SJCRH30 (cell line): ENCODE measurements at regions not wholly inside any gene's neighbourhood (a gene's known extent, or its start where the extent isn't known, plus 50 kb on each side); places are given as distances from the start of the nearest gene placed in this dataset.

Source experiments
- DNase-seq, 2 experiments: peaks; one replicate each; pipeline ENCODE4 v3.0.0-alpha.2; 2015 to 2020
- H3K27ac ChIP-seq: fragments of 250-450 bp; sonication (Bioruptor Pico); 2 replicates; pipeline ENCODE4 v1.5.1; 2020; ENCODE audit warnings: mild to moderate bottlenecking, moderate library complexity
- H3K27me3 ChIP-seq: fragments of 250-450 bp; sonication (Bioruptor Pico); 2 replicates; pipeline ENCODE4 v1.5.1; 2020; ENCODE audit warnings: mild to moderate bottlenecking, moderate library complexity
- H3K36me3 ChIP-seq: fragments of 250-450 bp; sonication (Bioruptor Pico); 2 replicates; pipeline ENCODE4 v1.5.1; 2020; ENCODE audit warnings: mild to moderate bottlenecking, moderate library complexity
- H3K4me1 ChIP-seq: fragments of 250-450 bp; sonication (Bioruptor Pico); 2 replicates; pipeline ENCODE4 v1.5.1; 2020; ENCODE audit warnings: mild to moderate bottlenecking, moderate library complexity
- H3K4me3 ChIP-seq: fragments of 250-450 bp; sonication (Bioruptor Pico); 2 replicates; pipeline ENCODE4 v1.5.1; 2020; ENCODE audit warnings: mild to moderate bottlenecking, moderate library complexity
- H3K9me3 ChIP-seq: fragments of 250-450 bp; sonication (Bioruptor Pico); replicated peaks from 2 replicates; pipeline ENCODE4 v1.5.1; 2020; ENCODE audit warnings: mild to moderate bottlenecking, moderate library complexity

DNA sequence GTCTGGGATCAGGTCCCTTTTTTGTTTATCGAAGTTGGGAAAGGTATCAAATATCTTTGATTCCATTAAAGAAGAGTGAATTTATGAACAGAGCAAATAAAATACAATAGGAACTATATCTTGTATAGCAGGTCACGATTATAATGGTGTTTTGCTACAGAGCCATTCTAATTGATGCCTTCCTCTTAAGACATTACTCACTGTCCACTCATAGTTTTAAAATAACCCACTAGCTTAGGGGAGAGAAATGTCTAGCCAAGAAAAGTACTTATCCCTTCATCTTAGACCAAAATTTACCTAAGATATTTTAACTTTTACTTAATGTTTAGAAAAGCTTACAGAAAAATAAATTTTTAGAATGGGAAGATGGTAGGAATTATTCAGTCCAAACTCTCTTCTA is 112.0 kb upstream of the PABPC4L start:
- Histone ChIP-seq H3K36me3 (no peaks in the 10 kb centered on the region), H3K4me1 (no peaks in the 10 kb centered on the region), H3K9me3 (no peaks in the 10 kb centered on the region), H3K27me3 (no peaks in the 10 kb centered on the region), H3K4me3 (no peak overlapping the region), H3K27ac (no peak overlapping the region)
- DNase-seq = no peak

DNA sequence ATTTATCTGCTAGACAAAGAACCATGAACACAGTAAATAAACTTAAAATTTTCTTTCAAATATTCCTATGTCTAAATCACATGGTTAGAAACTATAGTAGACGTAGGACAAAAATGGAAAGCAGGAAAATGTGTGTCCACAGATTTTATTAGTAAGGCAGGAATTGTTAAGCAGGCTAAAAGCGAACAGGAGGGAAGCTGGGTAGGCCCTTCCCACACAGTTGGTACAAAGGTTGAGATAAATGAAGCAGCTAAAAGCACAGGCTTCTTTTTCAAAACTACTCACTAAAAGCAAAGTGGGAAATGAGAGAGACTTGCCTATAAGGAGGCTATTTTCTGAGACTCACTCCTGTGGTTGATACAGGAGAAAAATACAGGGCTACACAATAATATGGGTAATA is 108.1 kb upstream of the PABPC4L start:
- DNase-seq = no peak
- Histone ChIP-seq H3K27ac (no peak overlapping the region), H3K36me3 (no peaks in the 10 kb centered on the region), H3K9me3 (no peaks in the 10 kb centered on the region), H3K4me1 (no peaks in the 10 kb centered on the region), H3K27me3 (no peaks in the 10 kb centered on the region), H3K4me3 (no peak overlapping the region)

DNA sequence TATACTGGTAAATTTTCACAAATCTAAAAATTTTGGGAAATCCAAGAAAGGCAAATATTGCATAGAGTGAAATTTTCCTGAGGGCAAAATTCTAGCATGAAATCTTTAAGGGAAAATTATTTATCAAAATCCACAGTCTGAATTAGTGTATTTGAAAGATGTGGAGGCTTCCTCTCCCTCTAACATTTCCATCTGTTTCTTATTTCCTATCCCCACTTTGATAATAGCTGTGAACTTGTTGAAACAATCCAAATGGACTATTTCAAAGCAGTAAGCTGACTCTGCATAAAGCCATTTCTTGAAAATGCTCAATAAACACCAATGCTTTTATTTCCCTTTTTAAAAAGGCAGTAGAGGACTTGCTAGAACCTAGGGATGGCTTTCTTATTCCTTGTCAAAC is 107.3 kb upstream of the PABPC4L start:
- Histone ChIP-seq H3K4me3 (no peak overlapping the region), H3K9me3 (no peaks in the 10 kb centered on the region), H3K27ac (no peak overlapping the region), H3K27me3 (no peaks in the 10 kb centered on the region), H3K36me3 (no peaks in the 10 kb centered on the region), H3K4me1 (no peaks in the 10 kb centered on the region)
- no peak for DNase-seq

DNA sequence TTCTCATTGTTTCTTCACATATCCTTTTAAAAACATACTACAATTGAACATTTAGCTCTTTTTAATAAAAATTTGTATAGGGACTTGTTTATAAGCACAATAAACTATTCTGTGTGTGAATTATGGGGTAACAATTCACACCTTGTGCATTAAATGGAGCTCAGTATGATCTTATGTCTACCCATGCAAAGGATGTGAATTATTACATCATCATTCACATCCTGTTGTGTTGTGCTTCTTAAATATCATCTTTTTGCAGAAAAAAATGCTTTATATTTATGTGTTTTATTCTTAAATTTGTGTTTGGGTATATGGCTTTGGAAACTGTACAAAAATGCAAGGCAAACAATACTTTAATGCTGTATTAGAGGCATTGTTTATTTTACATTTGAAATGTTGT is 96.7 kb upstream of the PABPC4L start:
- no peaks in the 10 kb centered on the region for H3K27me3 ChIP-seq
- no peak for DNase-seq
- H3K4me3 ChIP-seq = no peak overlapping the region
- no peaks in the 10 kb centered on the region for H3K36me3 ChIP-seq
- H3K27ac ChIP-seq = no peak overlapping the region
- no peaks in the 10 kb centered on the region for H3K9me3 ChIP-seq
- H3K4me1 ChIP-seq = peaks cover 3% of the 10 kb centered on the region; the same call in 1 of the 2 replicates

DNA sequence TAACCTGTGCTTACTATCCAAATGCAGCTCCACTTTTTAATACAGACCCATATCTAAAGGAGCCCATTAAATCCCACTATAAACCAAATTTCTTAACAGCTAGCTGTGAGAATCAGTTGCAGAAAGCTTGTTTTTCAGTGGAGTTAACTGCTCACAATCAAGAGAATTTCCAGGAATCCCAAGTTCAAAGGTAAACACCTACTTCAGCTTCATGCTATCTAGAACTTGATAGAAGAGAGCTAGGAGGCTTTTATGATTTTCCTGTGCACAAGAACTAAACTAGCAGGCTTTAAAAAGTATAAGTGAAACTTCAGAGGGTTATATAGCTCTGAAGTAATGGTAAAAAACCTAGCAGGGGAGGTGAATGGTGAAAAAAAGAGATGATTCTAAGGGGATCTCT is 96.2 kb upstream of the PABPC4L start:
- no peak for DNase-seq
- no peaks in the 10 kb centered on the region for H3K27me3 ChIP-seq
- peaks cover 3% of the 10 kb centered on the region; the same call in 1 of the 2 replicates for H3K4me1 ChIP-seq
- no peaks in the 10 kb centered on the region for H3K36me3 ChIP-seq
- H3K27ac ChIP-seq = no peak overlapping the region
- no peak overlapping the region for H3K4me3 ChIP-seq
- no peaks in the 10 kb centered on the region for H3K9me3 ChIP-seq

DNA sequence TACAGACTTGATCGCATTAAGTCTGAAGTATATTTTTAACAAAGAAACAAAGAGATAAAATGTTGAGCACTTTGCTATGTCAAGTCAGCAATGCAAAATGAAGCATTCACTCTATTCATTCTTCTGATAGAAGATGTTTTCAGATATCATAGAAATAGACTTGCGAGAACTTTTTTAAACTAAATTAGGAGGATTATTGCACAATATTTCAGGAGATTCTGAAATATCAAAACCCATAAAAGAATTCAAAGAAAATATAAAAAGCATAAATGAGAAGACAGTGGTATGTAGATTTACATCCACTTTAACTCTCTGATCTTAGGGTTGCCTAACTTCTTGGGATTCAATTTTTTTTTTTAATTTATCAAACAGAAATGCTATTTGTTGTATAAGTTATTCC is 81.1 kb upstream of the PABPC4L start:
- no peaks in the 10 kb centered on the region for H3K27me3 ChIP-seq
- H3K27ac ChIP-seq = no peak overlapping the region
- H3K4me3 ChIP-seq = no peak overlapping the region
- no peaks in the 10 kb centered on the region for H3K36me3 ChIP-seq
- H3K4me1 ChIP-seq = no peaks in the 10 kb centered on the region
- H3K9me3 ChIP-seq = no peaks in the 10 kb centered on the region
- no peak for DNase-seq

DNA sequence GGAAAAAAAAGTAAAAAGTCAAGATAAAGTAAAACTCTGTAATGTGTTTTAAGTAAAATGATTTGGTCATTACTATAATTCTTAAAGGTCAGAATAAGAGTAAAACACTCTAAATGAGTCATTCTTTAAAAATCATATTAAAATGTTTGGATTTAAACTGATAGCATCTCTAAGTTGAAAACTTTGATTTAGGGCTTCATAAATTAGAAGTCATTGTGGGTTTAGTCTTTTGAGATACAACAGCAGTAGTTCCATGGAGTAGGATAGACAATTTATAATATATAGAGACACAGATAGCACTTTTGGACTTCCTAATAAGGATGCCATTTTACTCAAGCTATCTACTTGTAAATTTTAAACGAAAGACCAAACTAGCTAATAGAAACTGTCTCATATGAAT is 77.1 kb upstream of the PABPC4L start:
- no peak for DNase-seq
- no peaks in the 10 kb centered on the region for H3K9me3 ChIP-seq
- H3K27ac ChIP-seq = no peak overlapping the region

DNA sequence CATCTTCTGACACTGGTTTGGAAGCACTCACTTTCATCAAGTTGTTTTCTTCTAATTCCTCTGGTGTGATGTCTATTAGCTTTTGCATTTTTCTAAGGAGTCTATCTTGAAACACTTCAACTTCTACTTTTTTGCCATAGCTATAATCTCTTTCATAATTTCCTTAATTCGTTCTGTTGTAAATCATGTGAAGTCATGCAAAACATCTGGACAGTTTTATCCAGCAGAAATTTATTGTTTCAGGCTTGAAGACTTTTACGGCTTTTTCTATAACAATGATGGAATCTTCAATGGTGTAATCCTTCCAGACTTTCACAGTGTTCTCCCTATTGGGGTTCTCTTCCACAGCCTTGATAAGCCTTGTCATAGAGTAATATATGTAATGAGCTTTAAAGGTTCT is 74.9 kb upstream of the PABPC4L start:
- no peak for DNase-seq
- Histone ChIP-seq H3K27me3 (no peaks in the 10 kb centered on the region), H3K9me3 (no peaks in the 10 kb centered on the region), H3K27ac (no peak overlapping the region), H3K4me3 (no peak overlapping the region), H3K36me3 (no peaks in the 10 kb centered on the region), H3K4me1 (no peaks in the 10 kb centered on the region)

More for the DNA sequence above, 77.1 kb upstream of the PABPC4L start:
- H3K4me1 ChIP-seq = no peaks in the 10 kb centered on the region
- H3K4me3 ChIP-seq = no peak overlapping the region
- H3K36me3 ChIP-seq = no peaks in the 10 kb centered on the region
- no peaks in the 10 kb centered on the region for H3K27me3 ChIP-seq

DNA sequence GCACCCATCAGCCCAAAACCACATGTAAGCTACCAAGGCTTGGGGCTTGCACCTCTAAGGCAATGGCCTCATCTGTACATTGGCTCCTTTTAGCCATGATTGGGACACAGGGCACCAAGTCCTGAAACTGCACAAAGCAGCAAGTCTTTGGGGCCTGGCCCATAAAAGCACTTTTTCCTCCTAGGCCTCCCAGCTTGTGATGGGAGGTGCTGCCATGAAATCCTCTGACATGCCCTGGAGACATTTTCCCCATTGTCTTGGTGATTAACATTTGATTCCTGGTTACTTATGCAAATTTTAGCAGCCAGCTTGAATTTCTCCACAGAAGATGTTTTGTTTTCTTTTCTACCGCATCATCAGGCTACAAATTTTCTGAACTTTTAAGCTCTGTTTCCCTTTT is 58.5 kb upstream of the PABPC4L start:
- Histone ChIP-seq H3K36me3 (no peaks in the 10 kb centered on the region), H3K27ac (no peak overlapping the region), H3K4me3 (no peak overlapping the region), H3K27me3 (no peaks in the 10 kb centered on the region), H3K9me3 (no peaks in the 10 kb centered on the region), H3K4me1 (no peaks in the 10 kb centered on the region)
- DNase-seq = no peak
